OCI-M2 (cell line): ENCODE measurements at regions not wholly inside any gene's neighbourhood (a gene's known extent, or its start where the extent isn't known, plus 50 kb on each side); places are given as distances from the start of the nearest gene placed in this dataset.
"Not testable (repeated sequence)": the region's sequence is repeated elsewhere in the genome, so short reads cannot be mapped to it uniquely, and the experiment has no call there.

ENCODE experiments used
- DNase-seq: peaks from one replicate; lab custom pipeline; 2025; ENCODE audit not compliant: unreplicated experiment; lab: John Stamatoyannopoulos, UW

- no peak for DNase-seq
Measured at GRCh38 chr4:23038626-23039491, 346.1 kb downstream of the GBA3 start.

- DNase-seq: no peak
Measured at GRCh38 chr4:23036921-23037495, 344.3 kb downstream of the GBA3 start.

- DNase-seq: no peak
Measured at GRCh38 chr4:23036503-23036902, 343.8 kb downstream of the GBA3 start.

- DNase-seq: no peak
Measured at GRCh38 chr4:23035521-23036056, 342.9 kb downstream of the GBA3 start.

GRCh38 chr4:23034731-23035130 lies 342.0 kb downstream of the GBA3 start:
- DNase-seq: no peak

- DNase-seq: no peak
Measured at GRCh38 chr4:23033796-23034195, 341.1 kb downstream of the GBA3 start.

- no peak for DNase-seq
Measured at GRCh38 chr4:23028875-23029274, 336.1 kb downstream of the GBA3 start.

- no peak for DNase-seq
Measured at GRCh38 chr4:23023666-23024065, 330.9 kb downstream of the GBA3 start.

GRCh38 chr4:23023121-23023520 lies 330.4 kb downstream of the GBA3 start:
- DNase-seq: no peak

GRCh38 chr4:23022032-23022431 lies 329.3 kb downstream of the GBA3 start:
- no peak for DNase-seq

GRCh38 chr4:23021040-23021439 lies 328.3 kb downstream of the GBA3 start:
- no peak for DNase-seq

GRCh38 chr4:23020399-23020798 lies 327.7 kb downstream of the GBA3 start:
- not testable (repeated sequence) for DNase-seq

GRCh38 chr4:23016981-23017380 lies 324.2 kb downstream of the GBA3 start:
- DNase-seq: no peak

GRCh38 chr4:23015821-23016220 lies 323.1 kb downstream of the GBA3 start:
- DNase-seq: no peak

- no peak for DNase-seq
Measured at GRCh38 chr4:23009093-23009492, 316.4 kb downstream of the GBA3 start.

- DNase-seq: no peak
Measured at GRCh38 chr4:23006756-23007155, 314.0 kb downstream of the GBA3 start.

- DNase-seq: no peak
Measured at GRCh38 chr4:23005691-23006090, 313.0 kb downstream of the GBA3 start.

GRCh38 chr4:23001478-23001877 lies 308.7 kb downstream of the GBA3 start:
- no peak for DNase-seq

GRCh38 chr4:22999419-22999818 lies 306.7 kb downstream of the GBA3 start:
- DNase-seq: no peak

- no peak for DNase-seq
Measured at GRCh38 chr4:22997358-22998224, 304.9 kb downstream of the GBA3 start.

- no peak for DNase-seq
Measured at GRCh38 chr4:22991576-22991975, 298.8 kb downstream of the GBA3 start.
